BLaER1 treated with 17β-estradiol and CSF1 and Interleukin-3, amounts not matched to agents 10 nM and 100 nM (cell line): ENCODE measurements at regions not wholly inside any gene's neighbourhood (a gene's known extent, or its start where the extent isn't known, plus 50 kb on each side); places are given as distances from the start of the nearest gene placed in this dataset.

Experiments used
- H3K27ac ChIP-seq, 11 experiments: shearing (Covaris generic); formaldehyde crosslinking; 2 replicates each; pipeline ENCODE4 v1.8.1; 2022
- H3K27me3 ChIP-seq, 11 experiments: shearing (Covaris generic); formaldehyde crosslinking; 2 replicates each; pipeline ENCODE4 v1.8.1; 2022
- H3K36me3 ChIP-seq, 11 experiments: shearing (Covaris generic); formaldehyde crosslinking; 2 replicates each; pipeline ENCODE4 v1.8.1; 2022
- H3K4me1 ChIP-seq, 10 experiments: shearing (Covaris generic); formaldehyde crosslinking; 2 replicates each; pipeline ENCODE4 v1.8.1; 2022
- H3K4me2 ChIP-seq, 11 experiments: shearing (Covaris generic); formaldehyde crosslinking; 2 replicates each; pipeline ENCODE4 v1.8.1; 2022
- H3K4me3 ChIP-seq, 10 experiments: shearing (Covaris generic); formaldehyde crosslinking; 2 replicates each; pipeline ENCODE4 v1.8.1; 2022
- H3K9ac ChIP-seq, 11 experiments: shearing (Covaris generic); formaldehyde crosslinking; 2 replicates each; pipeline ENCODE4 v1.8.1; 2022
- H3K9me3 ChIP-seq, 11 experiments: shearing (Covaris generic); formaldehyde crosslinking; replicated peaks in 1 of 11; 2 replicates each; pipeline ENCODE4 v1.8.1; 2022
- H4K20me1 ChIP-seq, 11 experiments: shearing (Covaris generic); formaldehyde crosslinking; 2 replicates each; pipeline ENCODE4 v1.8.1; 2022
- Cebpa-rat ChIP-seq, 11 experiments: shearing (Covaris generic); IDR thresholded peaks; 2 replicates each; pipeline ENCODE4 v1.8.1; 2022

GRCh38 chr18:14031053-14031452 is 101.2 kb downstream of the ZNF519 start:
- no peak overlapping the region for H3K9ac ChIP-seq

GRCh38 chr18:14029512-14029911 is 102.7 kb downstream of the ZNF519 start:
- Histone ChIP-seq H3K9ac (no peak overlapping the region), H3K4me1 (no peaks in the 10 kb centered on the region), H4K20me1 (no peaks in the 10 kb centered on the region), H3K4me2 (no peak overlapping the region), H3K27me3 (no peaks in the 10 kb centered on the region), H3K4me3 (no peak overlapping the region), H3K9me3 (peaks cover 0 to 16% (median 4%) of the 10 kb centered on the region in 11 experiments; a peak in 3 of 22 replicates), H3K36me3 (no peaks in the 10 kb centered on the region), H3K27ac (no peak overlapping the region)
- TF ChIP-seq Cebpa-rat (IDR thresholded peaks at IDR 0.05): no peak

More at GRCh38 chr18:14031053-14031452, 101.2 kb downstream of the ZNF519 start:
- peaks cover 0 to 16% (median 4%) of the 10 kb centered on the region in 11 experiments; a peak in 3 of 22 replicates for H3K9me3 ChIP-seq
- no peak overlapping the region for H3K27ac ChIP-seq
- no peak for TF ChIP-seq Cebpa-rat (IDR thresholded peaks at IDR 0.05)
- H3K27me3 ChIP-seq: no peaks in the 10 kb centered on the region
- no peaks in the 10 kb centered on the region for H4K20me1 ChIP-seq
- no peak overlapping the region for H3K4me2 ChIP-seq
- H3K4me1 ChIP-seq: no peaks in the 10 kb centered on the region
- no peak overlapping the region for H3K4me3 ChIP-seq
- no peaks in the 10 kb centered on the region for H3K36me3 ChIP-seq

GRCh38 chr18:14026199-14026598 is 106.0 kb downstream of the ZNF519 start:
- H3K27ac ChIP-seq: no peak overlapping the region
- H4K20me1 ChIP-seq: no peaks in the 10 kb centered on the region
- no peak overlapping the region for H3K4me3 ChIP-seq
- no peak overlapping the region for H3K4me2 ChIP-seq
- peaks cover 0 to 16% (median 4%) of the 10 kb centered on the region in 11 experiments; a peak in 3 of 22 replicates for H3K9me3 ChIP-seq
- no peaks in the 10 kb centered on the region for H3K4me1 ChIP-seq
- TF ChIP-seq Cebpa-rat (IDR thresholded peaks at IDR 0.05): no peak
- no peaks in the 10 kb centered on the region for H3K27me3 ChIP-seq
- no peaks in the 10 kb centered on the region for H3K36me3 ChIP-seq
- H3K9ac ChIP-seq: no peak overlapping the region

- Histone ChIP-seq H3K27me3 (no peaks in the 10 kb centered on the region), H4K20me1 (no peaks in the 10 kb centered on the region), H3K36me3 (no peaks in the 10 kb centered on the region), H3K9ac (no peak overlapping the region), H3K4me3 (no peak overlapping the region), H3K4me2 (no peak overlapping the region), H3K9me3 (peaks cover 0 to 9% (median 4%) of the 10 kb centered on the region in 11 experiments; a peak in 3 of 22 replicates), H3K27ac (no peak overlapping the region), H3K4me1 (no peaks in the 10 kb centered on the region)
- TF ChIP-seq Cebpa-rat (IDR thresholded peaks at IDR 0.05): no peak
These were observed 106.8 kb downstream of the ZNF519 start for GRCh38 chr18:14025306-14025940.

- H3K4me1 ChIP-seq: peaks cover 0 to 29% (median 15%) of the 10 kb centered on the region in 10 experiments; a peak in 14 of 20 replicates
- no peaks in the 10 kb centered on the region for H3K27me3 ChIP-seq
- no peaks in the 10 kb centered on the region for H3K36me3 ChIP-seq
- H3K4me2 ChIP-seq: peak overlapping the region in 3 of 11 experiments; percentile 36 to 50 (median 49); a peak in 9 of 22 replicates
- peak overlapping the region in 2 of 11 experiments; percentile 20 to 64; a peak in 3 of 22 replicates for H3K27ac ChIP-seq
- no peaks in the 10 kb centered on the region for H4K20me1 ChIP-seq
- no peak overlapping the region for H3K4me3 ChIP-seq
- TF ChIP-seq Cebpa-rat (IDR thresholded peaks at IDR 0.05): no peak
- peak overlapping the region in 1 of 11 experiments; percentile 45; a peak in 1 of 22 replicates for H3K9ac ChIP-seq
- H3K9me3 ChIP-seq: peaks cover 0 to 16% (median 6%) of the 10 kb centered on the region in 11 experiments; a peak in 9 of 22 replicates
These were observed 100.1 kb upstream of the MC2R start for GRCh38 chr18:14015416-14015815.

- peaks cover 0 to 20% (median 9%) of the 10 kb centered on the region in 11 experiments; a peak in 16 of 22 replicates for H3K9me3 ChIP-seq
- H4K20me1 ChIP-seq: no peaks in the 10 kb centered on the region
- H3K27me3 ChIP-seq: no peaks in the 10 kb centered on the region
- peak overlapping the region in 9 of 11 experiments; percentile 14 to 51 (median 36); a peak in 16 of 22 replicates for H3K4me2 ChIP-seq
- no peak overlapping the region for H3K9ac ChIP-seq
- no peak for TF ChIP-seq Cebpa-rat (IDR thresholded peaks at IDR 0.05)
- H3K27ac ChIP-seq: peak overlapping the region in 4 of 11 experiments; percentile 4 to 64 (median 38); a peak in 7 of 22 replicates
- peaks cover 0 to 29% (median 15%) of the 10 kb centered on the region in 10 experiments; a peak in 14 of 20 replicates for H3K4me1 ChIP-seq
- H3K4me3 ChIP-seq: no peak overlapping the region
- H3K36me3 ChIP-seq: no peaks in the 10 kb centered on the region
These were observed 99.1 kb upstream of the MC2R start for GRCh38 chr18:14014456-14014855.

GRCh38 chr18:14000884-14001283 is 85.5 kb upstream of the MC2R start:
- Histone ChIP-seq H3K4me3 (no peak overlapping the region), H3K36me3 (no peaks in the 10 kb centered on the region), H4K20me1 (no peaks in the 10 kb centered on the region), H3K9me3 (no peaks in the 10 kb centered on the region), H3K9ac (no peak overlapping the region), H3K27me3 (no peaks in the 10 kb centered on the region), H3K4me2 (no peak overlapping the region), H3K4me1 (no peaks in the 10 kb centered on the region), H3K27ac (no peak overlapping the region)
- no peak for TF ChIP-seq Cebpa-rat (IDR thresholded peaks at IDR 0.05)

- no peak for TF ChIP-seq Cebpa-rat (IDR thresholded peaks at IDR 0.05)
- Histone ChIP-seq H3K9me3 (no peaks in the 10 kb centered on the region), H3K27ac (no peak overlapping the region), H3K27me3 (no peaks in the 10 kb centered on the region), H4K20me1 (no peaks in the 10 kb centered on the region), H3K9ac (no peak overlapping the region), H3K36me3 (no peaks in the 10 kb centered on the region), H3K4me2 (no peak overlapping the region), H3K4me3 (no peak overlapping the region), H3K4me1 (no peaks in the 10 kb centered on the region)
These were observed 83.9 kb upstream of the MC2R start for GRCh38 chr18:13999231-13999630.

- Histone ChIP-seq H3K27ac (no peak overlapping the region), H3K4me2 (no peak overlapping the region), H4K20me1 (no peaks in the 10 kb centered on the region), H3K9ac (no peak overlapping the region), H3K4me3 (no peak overlapping the region), H3K36me3 (no peaks in the 10 kb centered on the region), H3K27me3 (no peaks in the 10 kb centered on the region), H3K9me3 (no peaks in the 10 kb centered on the region), H3K4me1 (no peaks in the 10 kb centered on the region)
- TF ChIP-seq Cebpa-rat (IDR thresholded peaks at IDR 0.05): no peak
These were observed 83.2 kb upstream of the MC2R start for GRCh38 chr18:13998571-13998970.

GRCh38 chr18:13993730-13994129 is 78.4 kb upstream of the MC2R start:
- Histone ChIP-seq H3K27ac (no peak overlapping the region), H3K9ac (no peak overlapping the region), H3K4me3 (no peak overlapping the region), H3K36me3 (no peaks in the 10 kb centered on the region), H3K9me3 (peaks cover 0 to 11% (median 7%) of the 10 kb centered on the region in 11 experiments; a peak in 2 of 22 replicates), H3K4me1 (peaks cover 0 to 3% (median 0%) of the 10 kb centered on the region in 10 experiments; a peak in 1 of 20 replicates), H4K20me1 (no peaks in the 10 kb centered on the region), H3K4me2 (no peak overlapping the region), H3K27me3 (no peaks in the 10 kb centered on the region)
- no peak for TF ChIP-seq Cebpa-rat (IDR thresholded peaks at IDR 0.05)
